ENCODE measurements at regions not wholly inside any gene's neighbourhood (a gene's known extent, or its start where the extent isn't known, plus 50 kb on each side); places are given as distances from the start of the nearest gene placed in this dataset.
A peak's percentile ranks its signal among the peaks of the same experiment; 100 is the strongest.

DNA sequence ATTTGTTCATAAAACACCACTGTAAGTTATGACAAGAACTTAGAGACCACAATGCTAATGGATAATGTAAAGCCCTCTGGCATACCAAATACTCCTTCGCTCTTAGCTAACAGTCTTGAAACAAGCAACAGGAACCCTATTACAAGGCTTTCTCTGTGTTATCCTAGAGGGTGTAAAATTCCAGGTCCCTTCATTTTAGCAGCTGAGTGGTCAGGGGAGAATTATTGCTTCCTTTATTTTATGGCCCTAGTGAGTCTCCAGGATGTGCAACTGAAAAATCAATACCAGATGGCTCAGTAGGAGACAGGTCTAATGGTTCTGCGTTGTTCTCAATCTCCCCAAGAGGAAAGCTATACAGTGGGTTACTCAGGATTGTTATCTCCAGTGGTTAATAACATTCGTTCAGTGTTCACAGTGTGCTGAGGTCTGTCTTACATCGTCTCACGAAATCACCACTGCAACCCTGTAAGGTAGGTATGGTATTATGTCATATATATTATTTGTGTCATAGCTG is 172.7 kb upstream of the CNOT2 start:
- no peak overlapping the region for H3K4me3 ChIP-seq (ENCODE audit: low read depth in 2 of 2, low read length in 1 of 2)
- H3K9me3 ChIP-seq, result no peaks in the 10 kb centered on the region
- DNase-seq, result peak; percentile 51
- no peaks in the 10 kb centered on the region for H3K27me3 ChIP-seq (ENCODE audit: insufficient read depth)
- ChIA-PET POLR2A (no interaction called here), CTCF (no interaction called here)
- no peaks in the 10 kb centered on the region for H3F3A ChIP-seq (replicated peaks; ENCODE audit: insufficient read depth)
- H3K36me3 ChIP-seq (replicated peaks in 1 of 2; ENCODE audit: control insufficient read depth in 1 of 2, insufficient read depth in 2 of 2, low read length in 1 of 2), result no peaks in the 10 kb centered on the region
- TF ChIP-seq TAF1 (IDR thresholded peaks at IDR 0.05; ENCODE audit: borderline replicate concordance, low read depth, low read length) (no peak), RCOR1 (IDR thresholded peaks at IDR 0.05; ENCODE audit: low read length) (peak; percentile 45; the same call in 1 of the 2 replicates), TEAD4 (IDR thresholded peaks at IDR 0.05; ENCODE audit: borderline replicate concordance, insufficient read depth) (no peak), EP300 (IDR thresholded peaks at IDR 0.05; ENCODE audit: borderline replicate concordance in 1 of 2, low read depth in 1 of 2, low read length in 1 of 2) (peak in 1 of 2 experiments; percentile 70; a peak in 2 of 4 replicates), NRF1 (IDR thresholded peaks at IDR 0.05; ENCODE audit: low read depth, low read length) (no peak), RFX5 (IDR thresholded peaks at IDR 0.05; ENCODE audit: low read length) (0 out of 2 replicates have a peak, but pooled peaks have one; percentile 16), CHD2 (IDR thresholded peaks at IDR 0.05; ENCODE audit: low read length, partially characterized antibody) (no peak), GATA2 (CRISPR knock-in tag; IDR thresholded peaks at IDR 0.05) (peak; percentile 51), RAD21 (IDR thresholded peaks at IDR 0.05; ENCODE audit: low read length) (peak; percentile 26; the same call in 1 of the 2 replicates)
- H3K9me2 ChIP-seq, result no peaks in the 10 kb centered on the region
- no peak overlapping the region for H3K9ac ChIP-seq
- peak overlapping the region in 1 of 2 experiments; percentile 86; a peak in 2 of 4 replicates for H3K27ac ChIP-seq (ENCODE audit: low read depth in 2 of 2, low read length in 1 of 2)
- H2AFZ ChIP-seq (ENCODE audit: low read depth), result no peak overlapping the region
- peaks cover 0 to 10% of the 10 kb centered on the region in 2 experiments; a peak in 2 of 4 replicates for H3K4me1 ChIP-seq (ENCODE audit: control insufficient read depth in 1 of 2, insufficient read depth in 2 of 2, low read depth in 1 of 2, low read length in 1 of 2)
- 27% methylated on average over 5 of the region's 5 CpGs for WGBS (ENCODE audit: low lambda C conversion rate)
- H4K20me1 ChIP-seq (ENCODE audit: insufficient read depth), result no peaks in the 10 kb centered on the region
- H3K79me2 ChIP-seq (ENCODE audit: insufficient read depth), result no peaks in the 10 kb centered on the region
- H3K4me2 ChIP-seq, result no peak overlapping the region

DNA sequence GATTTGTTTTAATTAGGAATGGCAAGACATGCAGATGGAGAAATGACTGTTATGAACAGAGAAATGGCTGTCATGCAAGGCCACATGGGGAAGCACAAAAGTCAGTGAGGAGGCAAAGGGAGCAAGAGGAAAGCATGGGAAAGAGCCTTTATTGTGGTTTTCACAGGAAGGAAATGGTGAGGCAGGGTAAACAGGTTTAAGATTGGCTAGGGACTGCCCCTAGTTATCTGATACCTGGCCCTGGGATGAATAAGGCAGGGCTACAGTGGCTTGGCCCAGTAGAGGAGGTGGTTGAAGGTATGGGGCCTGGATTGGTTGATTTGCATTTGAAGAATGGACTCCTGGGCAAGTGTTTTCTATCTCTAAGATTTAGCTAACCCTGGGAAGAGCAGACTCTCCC is 168.7 kb upstream of the CNOT2 start:
- Histone ChIP-seq H3K9me2 (no peaks in the 10 kb centered on the region), H3K27ac (ENCODE audit: low read depth in 2 of 2, low read length in 1 of 2) (no peak overlapping the region), H4K20me1 (ENCODE audit: insufficient read depth) (no peaks in the 10 kb centered on the region), H3K36me3 (replicated peaks in 1 of 2; ENCODE audit: control insufficient read depth in 1 of 2, insufficient read depth in 2 of 2, low read length in 1 of 2) (no peaks in the 10 kb centered on the region), H3K9me3 (no peaks in the 10 kb centered on the region), H3K4me2 (no peak overlapping the region), H3K79me2 (ENCODE audit: insufficient read depth) (no peaks in the 10 kb centered on the region), H3K27me3 (ENCODE audit: insufficient read depth) (no peaks in the 10 kb centered on the region), H2AFZ (ENCODE audit: low read depth) (no peak overlapping the region), H3K4me1 (ENCODE audit: control insufficient read depth in 1 of 2, insufficient read depth in 2 of 2, low read depth in 1 of 2, low read length in 1 of 2) (peaks cover 0 to 7% of the 10 kb centered on the region in 2 experiments; a peak in 2 of 4 replicates), H3K4me3 (ENCODE audit: low read depth in 2 of 2, low read length in 1 of 2) (no peak overlapping the region), H3F3A (replicated peaks; ENCODE audit: insufficient read depth) (no peaks in the 10 kb centered on the region), H3K9ac (no peak overlapping the region)
- POLR2A ChIA-PET, result no interaction called here
- CTCF ChIA-PET, result no interaction called here
- DNase-seq, result no peak
- TF ChIP-seq, protein P1, sequence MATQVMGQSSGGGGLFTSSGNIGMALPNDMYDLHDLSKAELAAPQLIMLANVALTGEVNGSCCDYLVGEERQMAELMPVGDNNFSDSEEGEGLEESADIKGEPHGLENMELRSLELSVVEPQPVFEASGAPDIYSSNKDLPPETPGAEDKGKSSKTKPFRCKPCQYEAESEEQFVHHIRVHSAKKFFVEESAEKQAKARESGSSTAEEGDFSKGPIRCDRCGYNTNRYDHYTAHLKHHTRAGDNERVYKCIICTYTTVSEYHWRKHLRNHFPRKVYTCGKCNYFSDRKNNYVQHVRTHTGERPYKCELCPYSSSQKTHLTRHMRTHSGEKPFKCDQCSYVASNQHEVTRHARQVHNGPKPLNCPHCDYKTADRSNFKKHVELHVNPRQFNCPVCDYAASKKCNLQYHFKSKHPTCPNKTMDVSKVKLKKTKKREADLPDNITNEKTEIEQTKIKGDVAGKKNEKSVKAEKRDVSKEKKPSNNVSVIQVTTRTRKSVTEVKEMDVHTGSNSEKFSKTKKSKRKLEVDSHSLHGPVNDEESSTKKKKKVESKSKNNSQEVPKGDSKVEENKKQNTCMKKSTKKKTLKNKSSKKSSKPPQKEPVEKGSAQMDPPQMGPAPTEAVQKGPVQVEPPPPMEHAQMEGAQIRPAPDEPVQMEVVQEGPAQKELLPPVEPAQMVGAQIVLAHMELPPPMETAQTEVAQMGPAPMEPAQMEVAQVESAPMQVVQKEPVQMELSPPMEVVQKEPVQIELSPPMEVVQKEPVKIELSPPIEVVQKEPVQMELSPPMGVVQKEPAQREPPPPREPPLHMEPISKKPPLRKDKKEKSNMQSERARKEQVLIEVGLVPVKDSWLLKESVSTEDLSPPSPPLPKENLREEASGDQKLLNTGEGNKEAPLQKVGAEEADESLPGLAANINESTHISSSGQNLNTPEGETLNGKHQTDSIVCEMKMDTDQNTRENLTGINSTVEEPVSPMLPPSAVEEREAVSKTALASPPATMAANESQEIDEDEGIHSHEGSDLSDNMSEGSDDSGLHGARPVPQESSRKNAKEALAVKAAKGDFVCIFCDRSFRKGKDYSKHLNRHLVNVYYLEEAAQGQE (IDR thresholded peaks at IDR 0.05; ENCODE audit: low read depth, low read length), result no peak
- TF ChIP-seq RFX5 (IDR thresholded peaks at IDR 0.05; ENCODE audit: low read length), result no peak
- TF ChIP-seq TCF12 (IDR thresholded peaks at IDR 0.05), result no peak
- TF ChIP-seq MEF2A (IDR thresholded peaks at IDR 0.05; ENCODE audit: borderline replicate concordance, low read depth), result no peak
- no peak for TF ChIP-seq GATA2 (CRISPR knock-in tag; IDR thresholded peaks at IDR 0.05)
- TF ChIP-seq, protein P2, sequence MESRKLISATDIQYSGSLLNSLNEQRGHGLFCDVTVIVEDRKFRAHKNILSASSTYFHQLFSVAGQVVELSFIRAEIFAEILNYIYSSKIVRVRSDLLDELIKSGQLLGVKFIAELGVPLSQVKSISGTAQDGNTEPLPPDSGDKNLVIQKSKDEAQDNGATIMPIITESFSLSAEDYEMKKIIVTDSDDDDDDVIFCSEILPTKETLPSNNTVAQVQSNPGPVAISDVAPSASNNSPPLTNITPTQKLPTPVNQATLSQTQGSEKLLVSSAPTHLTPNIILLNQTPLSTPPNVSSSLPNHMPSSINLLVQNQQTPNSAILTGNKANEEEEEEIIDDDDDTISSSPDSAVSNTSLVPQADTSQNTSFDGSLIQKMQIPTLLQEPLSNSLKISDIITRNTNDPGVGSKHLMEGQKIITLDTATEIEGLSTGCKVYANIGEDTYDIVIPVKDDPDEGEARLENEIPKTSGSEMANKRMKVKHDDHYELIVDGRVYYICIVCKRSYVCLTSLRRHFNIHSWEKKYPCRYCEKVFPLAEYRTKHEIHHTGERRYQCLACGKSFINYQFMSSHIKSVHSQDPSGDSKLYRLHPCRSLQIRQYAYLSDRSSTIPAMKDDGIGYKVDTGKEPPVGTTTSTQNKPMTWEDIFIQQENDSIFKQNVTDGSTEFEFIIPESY (IDR thresholded peaks at IDR 0.05; ENCODE audit: borderline replicate concordance, low read depth), result no peak
- TF ChIP-seq, protein P3, sequence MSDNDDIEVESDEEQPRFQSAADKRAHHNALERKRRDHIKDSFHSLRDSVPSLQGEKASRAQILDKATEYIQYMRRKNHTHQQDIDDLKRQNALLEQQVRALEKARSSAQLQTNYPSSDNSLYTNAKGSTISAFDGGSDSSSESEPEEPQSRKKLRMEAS (IDR thresholded peaks at IDR 0.05; ENCODE audit: low read depth), result no peak
- TF ChIP-seq ELF1 (IDR thresholded peaks at IDR 0.05), result no peak
- TF ChIP-seq RCOR1 (IDR thresholded peaks at IDR 0.05; ENCODE audit: low read length), result no peak
